Bronchial epithelial cell (primary cell): ENCODE measurements at regions not wholly inside any gene's neighbourhood (a gene's known extent, or its start where the extent isn't known, plus 50 kb on each side); places are given as distances from the start of the nearest gene placed in this dataset.

Experiments used
- DNase-seq: peaks from one replicate; pipeline ENCODE4 v3.0.0-alpha.2; 2010; ENCODE audit warnings: low read depth
- FAIRE-seq: peaks from 2 replicates; lab custom pipeline; 2011; peaks lifted over from hg19 to GRCh38; lab: Jason Lieb, UNC
- H3K27me3 ChIP-seq: 2 replicates; pipeline ENCODE4 v1.5.1; 2011; ENCODE audit warnings: low read length; ENCODE audit not compliant: control insufficient read depth, insufficient read depth
- H3K36me3 ChIP-seq: 2 replicates; pipeline ENCODE4 v1.5.1; 2011; ENCODE audit warnings: low read length; ENCODE audit not compliant: control insufficient read depth, insufficient read depth
- H3K4me3 ChIP-seq: 2 replicates; pipeline ENCODE4 v1.5.1; 2011; ENCODE audit warnings: mild to moderate bottlenecking, low read depth, low read length, control low read depth
- CTCF ChIP-seq: IDR thresholded peaks from 2 replicates; pipeline ENCODE4 v1.5.1; 2011; ENCODE audit warnings: mild to moderate bottlenecking, moderate library complexity, low read length, control low read depth, inconsistent platforms; ENCODE audit not compliant: insufficient read depth, severe bottlenecking

- H3K36me3 ChIP-seq = no peaks in the 10 kb centered on the region
- DNase-seq = no peak
- no peak overlapping the region for H3K4me3 ChIP-seq
- no peaks in the 10 kb centered on the region for H3K27me3 ChIP-seq
- no peak for FAIRE-seq
- no peak for TF ChIP-seq CTCF
These were observed 490.8 kb downstream of the VRK1 start for GRCh38 chr14:97287956-97288355.

- TF ChIP-seq CTCF = no peak
- Histone ChIP-seq H3K36me3 (no peaks in the 10 kb centered on the region), H3K4me3 (no peak overlapping the region), H3K27me3 (no peaks in the 10 kb centered on the region)
- no peak for DNase-seq
- no peak for FAIRE-seq
These were observed 492.9 kb downstream of the VRK1 start for GRCh38 chr14:97290065-97290464.

- Histone ChIP-seq H3K36me3 (no peaks in the 10 kb centered on the region), H3K27me3 (no peaks in the 10 kb centered on the region), H3K4me3 (no peak overlapping the region)
- TF ChIP-seq CTCF = no peak
- no peak for FAIRE-seq
- DNase-seq = no peak
These were observed 493.8 kb downstream of the VRK1 start for GRCh38 chr14:97290977-97291376.

- H3K36me3 ChIP-seq = no peaks in the 10 kb centered on the region
- no peak for FAIRE-seq
- DNase-seq = no peak
- no peak for TF ChIP-seq CTCF
- H3K4me3 ChIP-seq = no peak overlapping the region
- H3K27me3 ChIP-seq = no peaks in the 10 kb centered on the region
These were observed 496.5 kb downstream of the VRK1 start for GRCh38 chr14:97293659-97294058.

- DNase-seq (no peak), FAIRE-seq (no peak)
- no peaks in the 10 kb centered on the region for H3K27me3 ChIP-seq
- no peak for TF ChIP-seq CTCF
- no peaks in the 10 kb centered on the region for H3K36me3 ChIP-seq
- H3K4me3 ChIP-seq = no peak overlapping the region
These were observed 498.0 kb downstream of the VRK1 start for GRCh38 chr14:97295108-97295710.

GRCh38 chr14:97296176-97296575 is 499.0 kb downstream of the VRK1 start:
- Histone ChIP-seq H3K27me3 (no peaks in the 10 kb centered on the region), H3K4me3 (no peak overlapping the region), H3K36me3 (no peaks in the 10 kb centered on the region)
- FAIRE-seq (no peak), DNase-seq (no peak)
- no peak for TF ChIP-seq CTCF
